Breast epithelium (tissue), 3 donors: ENCODE measurements at regions not wholly inside any gene's neighbourhood (a gene's known extent, or its start where the extent isn't known, plus 50 kb on each side); places are given as distances from the start of the nearest gene placed in this dataset.

Experiments
- CTCF ChIP-seq, 3 donors: fragments of 450-650 bp; IDR thresholded peaks; one replicate each; pipeline ENCODE4 v1.5.1; 2016 to 2017; ENCODE audit warnings: antibody characterized with exemption in 3 of 3, mild to moderate bottlenecking in 3 of 3, moderate library complexity in 3 of 3
- POLR2A ChIP-seq: fragments of 450-650 bp; IDR thresholded peaks from one replicate; pipeline ENCODE4 v1.6.1; 2016; ENCODE audit warnings: antibody characterized with exemption, mild to moderate bottlenecking, moderate library complexity
- POLR2AphosphoS5 ChIP-seq, 3 donors: sonication (generic); formaldehyde crosslinking; IDR thresholded peaks; one replicate each; pipeline ENCODE4 v1.6.1; 2017; ENCODE audit warnings: antibody characterized with exemption in 3 of 3

GRCh38 chr14:71336489-71337192 is 429.4 kb downstream of the PCNX1 start:
- TF ChIP-seq POLR2A (no peak), CTCF (IDR thresholded peaks at IDR 0.05) (no peak), POLR2AphosphoS5 (IDR thresholded peaks at IDR 0.05) (no peak)
